ENCODE measurements at regions not wholly inside any gene's neighbourhood (a gene's known extent, or its start where the extent isn't known, plus 50 kb on each side); places are given as distances from the start of the nearest gene placed in this dataset.

DNA sequence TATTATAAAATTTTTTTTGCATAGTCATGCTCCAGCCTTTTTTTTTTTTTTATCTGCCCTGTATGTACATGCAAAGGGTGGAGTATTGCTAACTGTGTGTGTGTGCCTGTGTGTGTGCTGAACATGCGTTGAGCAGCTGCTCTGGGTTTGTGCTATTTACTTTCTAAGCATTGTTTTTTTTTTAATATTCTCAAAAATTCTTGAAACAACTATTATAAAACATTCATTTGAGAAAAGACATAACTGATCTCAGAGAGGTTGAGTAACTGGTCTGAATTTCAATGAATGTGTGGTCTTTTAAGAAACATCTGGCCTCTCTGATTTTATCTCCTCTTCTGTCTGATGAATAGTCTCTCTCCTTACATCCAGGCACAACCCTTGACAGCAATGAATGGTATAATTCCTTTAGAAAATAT, 366.0 kb upstream of the SLC14A2 start:
- Histone ChIP-seq H3K36me3 (no peaks in the 10 kb centered on the region), H3K4me3 (no peak overlapping the region), H3K9me3 (no peaks in the 10 kb centered on the region), H3K4me1 (peaks cover 27% of the 10 kb centered on the region), H3K27ac (peak overlapping the region; percentile 52), H3K27me3 (no peaks in the 10 kb centered on the region)
- no peak for TF ChIP-seq POLR2AphosphoS5 (IDR thresholded peaks at IDR 0.05)
- TF ChIP-seq, protein P1, sequence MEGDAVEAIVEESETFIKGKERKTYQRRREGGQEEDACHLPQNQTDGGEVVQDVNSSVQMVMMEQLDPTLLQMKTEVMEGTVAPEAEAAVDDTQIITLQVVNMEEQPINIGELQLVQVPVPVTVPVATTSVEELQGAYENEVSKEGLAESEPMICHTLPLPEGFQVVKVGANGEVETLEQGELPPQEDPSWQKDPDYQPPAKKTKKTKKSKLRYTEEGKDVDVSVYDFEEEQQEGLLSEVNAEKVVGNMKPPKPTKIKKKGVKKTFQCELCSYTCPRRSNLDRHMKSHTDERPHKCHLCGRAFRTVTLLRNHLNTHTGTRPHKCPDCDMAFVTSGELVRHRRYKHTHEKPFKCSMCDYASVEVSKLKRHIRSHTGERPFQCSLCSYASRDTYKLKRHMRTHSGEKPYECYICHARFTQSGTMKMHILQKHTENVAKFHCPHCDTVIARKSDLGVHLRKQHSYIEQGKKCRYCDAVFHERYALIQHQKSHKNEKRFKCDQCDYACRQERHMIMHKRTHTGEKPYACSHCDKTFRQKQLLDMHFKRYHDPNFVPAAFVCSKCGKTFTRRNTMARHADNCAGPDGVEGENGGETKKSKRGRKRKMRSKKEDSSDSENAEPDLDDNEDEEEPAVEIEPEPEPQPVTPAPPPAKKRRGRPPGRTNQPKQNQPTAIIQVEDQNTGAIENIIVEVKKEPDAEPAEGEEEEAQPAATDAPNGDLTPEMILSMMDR (IDR thresholded peaks at IDR 0.05), result no peak
- no peak for TF ChIP-seq POLR2A (IDR thresholded peaks at IDR 0.05)
- TF ChIP-seq EP300 (IDR thresholded peaks at IDR 0.05), result no peak
- DNase-seq (ENCODE audit: low spot score in 2 of 2), result no peak
- WGBS, result 39% methylated on average over 1 of the region's 1 CpG

DNA sequence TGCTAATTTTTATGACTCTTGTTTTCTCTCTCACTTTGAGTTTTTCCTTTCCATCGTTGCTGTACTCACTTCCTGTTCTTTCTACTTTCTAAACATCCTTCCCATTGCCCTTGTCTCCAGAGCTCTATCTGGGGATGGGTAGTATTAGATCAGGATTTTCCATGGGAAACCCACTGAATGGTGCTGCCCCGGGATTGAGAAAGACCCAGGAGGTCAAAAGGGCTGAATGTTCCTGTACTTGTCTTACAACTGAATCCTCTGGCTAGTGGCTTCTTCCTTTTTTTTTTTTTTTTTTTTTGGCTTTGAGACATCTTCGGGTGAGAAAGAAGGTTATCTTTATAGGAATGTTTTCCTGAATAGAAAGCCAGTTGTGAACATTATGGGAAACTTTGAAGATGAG, 364.8 kb upstream of the SLC14A2 start:
- TF ChIP-seq, protein P1 (IDR thresholded peaks at IDR 0.05), result no peak
- TF ChIP-seq POLR2A (IDR thresholded peaks at IDR 0.05) (no peak), EP300 (IDR thresholded peaks at IDR 0.05) (no peak), POLR2AphosphoS5 (IDR thresholded peaks at IDR 0.05) (no peak)
- Histone ChIP-seq H3K27me3 (no peaks in the 10 kb centered on the region), H3K27ac (no peak overlapping the region), H3K4me1 (peaks cover 36% of the 10 kb centered on the region), H3K36me3 (no peaks in the 10 kb centered on the region), H3K4me3 (no peak overlapping the region), H3K9me3 (no peaks in the 10 kb centered on the region)
- 31% methylated on average over 3 of the region's 3 CpGs for WGBS
- no peak for DNase-seq (ENCODE audit: low spot score in 2 of 2)

DNA sequence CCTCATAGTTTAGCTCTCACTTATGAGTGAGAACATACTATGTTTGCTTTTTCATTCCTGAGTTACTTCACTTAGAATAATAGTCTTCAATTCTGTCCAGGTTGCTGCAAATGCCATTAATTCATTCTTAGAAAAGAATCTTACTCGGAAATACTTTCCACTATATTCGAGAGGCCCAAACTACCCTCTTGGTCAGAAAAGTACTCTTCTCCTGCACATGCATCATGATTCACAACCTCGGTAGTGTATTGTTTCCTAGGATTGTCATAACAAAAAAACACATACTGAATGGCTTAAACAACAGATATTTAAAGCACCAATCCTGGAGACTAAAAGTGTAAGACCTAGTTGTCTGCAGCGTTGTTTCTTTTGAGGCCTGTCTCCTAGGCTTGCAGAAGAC, 364.0 kb upstream of the SLC14A2 start:
- WGBS, result 94% methylated on average over 4 of the region's 4 CpGs
- Histone ChIP-seq H3K27ac (no peak overlapping the region), H3K4me1 (peaks cover 38% of the 10 kb centered on the region), H3K27me3 (no peaks in the 10 kb centered on the region), H3K36me3 (no peaks in the 10 kb centered on the region), H3K9me3 (no peaks in the 10 kb centered on the region), H3K4me3 (no peak overlapping the region)
- TF ChIP-seq POLR2AphosphoS5 (IDR thresholded peaks at IDR 0.05), result no peak
- TF ChIP-seq POLR2A (IDR thresholded peaks at IDR 0.05), result no peak
- TF ChIP-seq EP300 (IDR thresholded peaks at IDR 0.05), result no peak
- TF ChIP-seq, protein P1 (IDR thresholded peaks at IDR 0.05), result no peak
- DNase-seq (ENCODE audit: low spot score in 2 of 2), result no peak

DNA sequence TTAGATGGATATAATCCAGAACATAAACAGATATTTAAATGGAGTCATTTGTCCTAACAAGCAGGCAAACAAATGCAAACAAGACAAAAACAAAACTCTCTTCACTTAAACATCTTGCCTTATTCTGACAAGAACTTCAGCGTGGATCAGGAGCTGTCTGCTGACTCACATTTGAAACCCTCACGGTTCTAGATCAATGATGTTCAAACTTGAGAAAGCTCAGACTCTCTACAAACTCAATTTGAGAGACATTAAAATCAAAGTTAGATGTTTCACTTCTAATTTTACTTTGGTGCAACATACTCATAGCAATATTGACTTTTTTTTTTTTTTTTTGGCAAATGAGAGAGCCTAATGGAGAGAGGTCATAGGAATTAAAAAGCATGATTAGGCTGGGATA, 362.8 kb upstream of the SLC14A2 start:
- Histone ChIP-seq H3K27me3 (no peaks in the 10 kb centered on the region), H3K4me1 (peaks cover 38% of the 10 kb centered on the region), H3K36me3 (no peaks in the 10 kb centered on the region), H3K4me3 (no peak overlapping the region), H3K27ac (no peak overlapping the region), H3K9me3 (no peaks in the 10 kb centered on the region)
- no peak for DNase-seq (ENCODE audit: low spot score in 2 of 2)
- 63% methylated on average over 2 of the region's 2 CpGs for WGBS
- TF ChIP-seq, protein P1 (IDR thresholded peaks at IDR 0.05), result no peak
- TF ChIP-seq POLR2A (IDR thresholded peaks at IDR 0.05), result no peak
- no peak for TF ChIP-seq POLR2AphosphoS5 (IDR thresholded peaks at IDR 0.05)
- no peak for TF ChIP-seq EP300 (IDR thresholded peaks at IDR 0.05)

DNA sequence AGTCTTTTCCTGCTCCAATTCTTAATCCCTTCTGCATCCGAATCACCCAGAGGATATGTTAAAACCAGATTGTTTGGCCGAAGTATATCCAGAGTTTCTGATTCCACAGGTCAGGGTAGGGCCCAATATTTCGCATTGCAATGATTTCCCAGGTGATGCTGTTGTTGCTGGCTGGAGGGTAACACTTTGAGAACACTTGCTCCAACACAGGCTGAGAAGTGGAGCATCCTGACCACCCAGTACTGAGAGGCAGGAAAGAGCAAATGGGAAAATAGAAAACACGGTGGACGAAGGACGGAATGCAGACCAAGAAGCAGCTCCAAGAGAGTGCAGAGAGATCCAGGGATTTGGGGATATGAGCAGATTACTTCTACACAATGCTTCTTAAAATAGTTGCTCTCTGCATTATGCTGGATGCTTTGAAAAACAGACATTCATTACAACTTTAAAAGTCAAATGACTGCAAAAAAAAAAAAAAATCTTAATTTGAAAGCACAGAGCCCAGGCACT, 362.2 kb upstream of the SLC14A2 start:
- TF ChIP-seq, protein P1 (IDR thresholded peaks at IDR 0.05), result no peak
- TF ChIP-seq EP300 (IDR thresholded peaks at IDR 0.05) (no peak), POLR2AphosphoS5 (IDR thresholded peaks at IDR 0.05) (no peak), POLR2A (IDR thresholded peaks at IDR 0.05) (no peak)
- peaks cover 32% of the 10 kb centered on the region for H3K4me1 ChIP-seq
- no peaks in the 10 kb centered on the region for H3K27me3 ChIP-seq
- H3K36me3 ChIP-seq, result no peaks in the 10 kb centered on the region
- 87% methylated on average over 6 of the region's 6 CpGs for WGBS
- no peak overlapping the region for H3K4me3 ChIP-seq
- no peaks in the 10 kb centered on the region for H3K9me3 ChIP-seq
- H3K27ac ChIP-seq, result no peak overlapping the region
- no peak for DNase-seq (ENCODE audit: low spot score in 2 of 2)
